AG09319 (cell line): ENCODE measurements at regions not wholly inside any gene's neighbourhood (a gene's known extent, or its start where the extent isn't known, plus 50 kb on each side); places are given as distances from the start of the nearest gene placed in this dataset.

Experiments
- DNase-seq: peaks from one replicate; pipeline ENCODE4 v3.0.0-alpha.2; 2010; ENCODE audit warnings: low read depth; ENCODE audit errors: extremely low read depth
- TF ChIP-seq, protein P1 (sequence below): IDR thresholded peaks from 2 replicates; pipeline ENCODE4 v1.5.1; 2011; ENCODE audit warnings: low read depth, mild to moderate bottlenecking, inconsistent platforms, low read length, moderate library complexity

DNA sequence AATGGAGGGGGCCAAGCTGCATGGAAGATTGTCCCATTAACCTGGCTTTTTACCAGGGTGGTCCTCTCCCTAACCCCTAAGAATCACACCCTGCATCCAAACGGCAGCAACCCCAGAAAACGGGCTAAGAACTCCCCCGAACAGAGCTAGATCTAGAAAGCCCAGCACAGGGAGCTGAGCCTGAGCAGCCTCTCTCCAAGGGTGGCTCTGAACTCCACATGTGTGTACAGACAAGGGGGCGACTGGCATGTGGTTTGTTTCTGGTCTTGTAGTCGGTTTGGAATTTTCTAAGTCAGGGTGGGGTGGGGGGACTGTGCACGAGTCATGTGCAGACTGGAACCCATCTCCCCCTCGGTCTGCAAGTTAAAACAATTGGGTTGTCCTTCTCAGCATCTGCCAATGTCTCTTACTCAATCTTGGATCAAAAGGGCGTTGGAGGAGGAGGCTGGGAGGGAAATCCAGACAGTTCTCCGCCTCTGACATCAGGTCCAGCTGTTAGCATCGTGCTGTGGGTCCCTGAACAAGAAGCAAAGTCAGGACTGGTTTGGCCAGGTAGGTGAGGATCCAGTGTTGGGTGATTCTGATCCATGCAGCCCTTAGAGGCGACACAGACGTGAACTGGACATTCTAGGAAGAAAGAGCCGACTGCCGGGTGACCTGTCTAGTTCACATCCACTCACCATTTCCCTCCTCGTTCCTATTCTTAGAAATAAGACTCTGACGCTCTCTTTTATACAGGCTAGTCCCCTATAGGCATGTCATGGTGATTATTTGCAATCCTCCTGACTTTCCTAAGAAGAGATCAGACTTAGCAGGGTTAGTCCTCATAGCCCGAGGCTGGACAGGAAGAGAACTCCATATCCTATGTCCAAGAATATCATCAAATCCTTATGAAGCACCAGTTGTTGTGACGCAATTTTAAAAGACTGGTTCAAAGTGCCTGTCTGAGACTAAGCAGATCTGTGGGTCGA, 381.8 kb downstream of the SOX9 start:
- TF ChIP-seq, protein P1, sequence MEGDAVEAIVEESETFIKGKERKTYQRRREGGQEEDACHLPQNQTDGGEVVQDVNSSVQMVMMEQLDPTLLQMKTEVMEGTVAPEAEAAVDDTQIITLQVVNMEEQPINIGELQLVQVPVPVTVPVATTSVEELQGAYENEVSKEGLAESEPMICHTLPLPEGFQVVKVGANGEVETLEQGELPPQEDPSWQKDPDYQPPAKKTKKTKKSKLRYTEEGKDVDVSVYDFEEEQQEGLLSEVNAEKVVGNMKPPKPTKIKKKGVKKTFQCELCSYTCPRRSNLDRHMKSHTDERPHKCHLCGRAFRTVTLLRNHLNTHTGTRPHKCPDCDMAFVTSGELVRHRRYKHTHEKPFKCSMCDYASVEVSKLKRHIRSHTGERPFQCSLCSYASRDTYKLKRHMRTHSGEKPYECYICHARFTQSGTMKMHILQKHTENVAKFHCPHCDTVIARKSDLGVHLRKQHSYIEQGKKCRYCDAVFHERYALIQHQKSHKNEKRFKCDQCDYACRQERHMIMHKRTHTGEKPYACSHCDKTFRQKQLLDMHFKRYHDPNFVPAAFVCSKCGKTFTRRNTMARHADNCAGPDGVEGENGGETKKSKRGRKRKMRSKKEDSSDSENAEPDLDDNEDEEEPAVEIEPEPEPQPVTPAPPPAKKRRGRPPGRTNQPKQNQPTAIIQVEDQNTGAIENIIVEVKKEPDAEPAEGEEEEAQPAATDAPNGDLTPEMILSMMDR: no peak
- DNase-seq: no peak

DNA sequence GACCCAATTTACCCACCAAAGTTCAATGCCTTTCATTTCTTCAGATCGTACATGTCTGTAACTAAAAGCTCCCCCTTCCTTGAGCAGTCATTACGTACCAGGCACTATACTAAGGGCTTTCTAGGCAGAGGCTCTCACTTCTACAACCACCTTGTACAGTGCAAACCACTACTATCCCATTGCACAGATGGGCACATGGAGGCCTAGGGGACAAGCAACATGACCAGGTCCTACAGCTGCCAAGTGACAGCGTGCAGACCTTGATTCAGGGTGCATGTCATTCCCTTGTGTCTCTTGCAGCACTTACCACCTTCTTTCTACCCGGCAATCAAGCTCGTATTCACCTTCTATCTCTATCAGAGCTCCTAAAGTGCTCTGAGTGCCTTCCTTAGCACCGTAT, 382.7 kb downstream of the SOX9 start:
- TF ChIP-seq, protein P1: no peak
- no peak for DNase-seq

DNA sequence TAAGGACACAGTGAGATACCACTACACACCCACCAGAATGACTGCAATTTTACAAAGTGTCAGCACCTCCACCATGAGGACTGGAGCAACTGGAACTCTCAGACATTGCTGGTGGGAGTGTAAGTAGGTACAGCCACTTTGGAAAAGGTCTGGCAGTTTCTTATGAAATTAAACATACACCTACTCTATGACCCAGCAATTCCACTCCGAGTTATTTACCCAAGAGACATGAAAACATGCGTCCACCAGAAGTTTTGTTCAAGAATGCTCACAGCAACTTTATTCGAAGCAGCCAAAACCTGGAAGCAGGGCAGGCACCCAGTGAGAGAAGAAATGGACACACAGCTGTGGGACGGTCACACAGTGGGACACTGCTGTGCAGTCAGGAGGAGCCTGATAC, 384.0 kb downstream of the SOX9 start:
- DNase-seq: no peak
- TF ChIP-seq, protein P1: no peak

DNA sequence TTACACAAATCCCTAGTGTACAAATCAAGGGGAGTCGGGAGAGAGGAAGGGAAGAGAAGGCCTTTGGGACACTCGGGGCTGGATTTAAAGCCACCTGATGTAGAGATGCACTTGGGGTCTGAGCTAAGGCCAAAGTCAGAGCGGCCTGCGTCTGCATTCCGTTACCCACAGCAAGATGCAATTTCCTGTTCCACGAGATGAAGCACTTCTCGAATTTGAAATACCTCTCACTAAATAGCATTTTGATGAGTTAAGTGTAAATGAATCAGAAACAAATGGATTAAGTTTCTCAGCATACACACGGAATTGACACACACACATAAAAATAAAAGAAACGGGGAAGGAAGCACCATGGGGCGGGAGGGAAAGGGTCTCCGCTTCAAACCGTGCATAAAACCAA, 386.0 kb downstream of the SOX9 start:
- TF ChIP-seq, protein P1: no peak
- no peak for DNase-seq

DNA sequence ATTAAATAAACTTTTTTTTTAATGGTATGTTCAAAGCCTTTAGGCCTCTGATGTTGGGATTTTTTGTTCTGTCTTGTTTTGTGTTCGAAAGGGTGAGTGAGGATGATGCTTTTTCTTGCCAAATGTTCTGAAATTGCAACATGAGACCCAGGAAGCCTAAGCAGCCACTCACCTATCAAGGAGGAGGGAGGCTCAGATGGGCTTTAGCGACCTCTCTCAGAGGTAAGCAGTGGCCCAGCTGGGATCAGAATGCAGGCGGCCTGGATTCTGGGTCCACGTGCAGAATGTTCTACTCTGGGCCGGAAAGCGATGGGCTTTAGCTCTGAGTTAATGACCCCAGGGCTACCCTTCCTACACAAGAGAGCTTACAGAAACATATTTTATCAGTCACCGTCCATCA, 386.6 kb downstream of the SOX9 start:
- TF ChIP-seq, protein P1: no peak
- DNase-seq: no peak

DNA sequence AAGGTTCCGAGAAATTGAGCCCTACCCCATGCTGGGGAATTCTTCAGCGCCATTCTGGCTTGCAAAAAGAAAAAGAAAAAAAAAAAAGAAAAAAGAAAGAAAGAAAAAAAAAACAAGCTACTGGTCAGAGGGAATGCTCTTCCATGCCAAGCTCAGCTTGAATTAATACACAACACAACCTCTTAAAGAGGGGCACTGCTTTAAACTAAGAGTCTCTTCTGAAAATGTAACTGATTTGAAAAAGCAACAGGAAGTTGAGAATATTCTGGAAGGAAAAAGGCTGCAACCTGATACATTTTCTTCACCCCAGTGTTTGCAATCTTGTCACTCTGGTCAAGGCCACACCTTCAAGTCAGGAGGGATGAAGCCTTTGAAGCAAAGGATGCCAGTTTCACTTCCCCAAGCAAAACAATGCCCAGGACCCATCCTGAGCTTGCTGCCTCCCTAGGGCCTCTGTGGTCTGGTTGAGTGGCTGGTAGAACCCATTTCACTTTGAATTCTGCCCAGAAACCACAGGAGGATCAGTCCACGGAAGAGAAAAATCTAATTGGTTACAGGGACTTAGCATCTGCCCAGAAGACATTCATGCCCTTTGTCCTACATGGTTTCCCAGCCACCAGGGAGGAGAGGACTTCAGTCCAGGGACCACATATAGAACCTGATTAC, 389.7 kb downstream of the SOX9 start:
- TF ChIP-seq, protein P1: no peak
- DNase-seq: no peak

DNA sequence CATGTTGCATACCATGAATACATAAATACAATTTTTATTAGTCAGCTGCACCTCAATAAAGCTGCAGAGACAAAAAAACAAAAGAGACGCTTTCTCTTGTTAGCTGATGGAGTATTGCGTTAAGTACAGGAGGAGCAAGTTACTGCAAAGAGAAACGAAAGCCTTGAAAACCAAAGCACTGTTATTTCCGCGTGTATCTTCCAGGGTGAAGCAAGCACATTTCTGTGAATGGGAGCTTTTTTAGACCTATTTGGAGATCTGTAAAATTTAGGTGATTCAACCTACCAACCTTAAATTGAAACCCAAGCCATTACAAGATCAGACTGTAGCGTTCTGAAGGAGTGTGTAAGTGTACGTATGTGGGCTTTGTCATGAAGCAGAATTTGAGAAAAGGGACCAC, 390.4 kb downstream of the SOX9 start:
- DNase-seq: no peak
- TF ChIP-seq, protein P1: no peak
